Ishikawa (cell line): ENCODE measurements at regions not wholly inside any gene's neighbourhood (a gene's known extent, or its start where the extent isn't known, plus 50 kb on each side); places are given as distances from the start of the nearest gene placed in this dataset.

Experiments used
- CREB1 ChIP-seq: IDR thresholded peaks from 2 replicates; pipeline ENCODE4 v1.6.1; 2012; ENCODE audit warnings: low read depth
- TCF12 ChIP-seq: IDR thresholded peaks from 2 replicates; pipeline ENCODE4 v1.6.1; 2012; ENCODE audit warnings: low read depth

DNA sequence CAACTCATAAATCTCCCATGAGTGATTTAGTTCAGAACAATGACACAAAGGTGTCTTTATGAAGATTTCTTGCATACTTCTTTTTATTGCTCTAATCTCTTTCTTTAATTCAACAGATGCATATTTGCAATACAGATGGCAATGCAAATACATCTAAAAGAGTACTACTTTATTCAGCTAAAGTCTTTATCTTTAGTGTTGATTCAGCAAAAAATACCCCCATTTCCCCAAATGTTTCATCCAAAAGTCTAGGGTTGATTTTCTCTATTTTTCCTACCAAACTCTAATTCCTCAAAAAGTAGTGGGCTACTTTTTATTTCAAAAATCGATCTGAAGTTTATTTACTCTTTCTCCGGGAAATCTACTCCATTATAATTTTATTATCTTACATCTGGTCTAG lies 1055.2 kb downstream of the STIM2 start:
- no peak for TF ChIP-seq CREB1
- TF ChIP-seq TCF12: no peak
